Cardiac muscle cell (in vitro differentiated cells and primary cell): ENCODE measurements at regions not wholly inside any gene's neighbourhood (a gene's known extent, or its start where the extent isn't known, plus 50 kb on each side); places are given as distances from the start of the nearest gene placed in this dataset.

Experiments used
- DNase-seq, 2 donors: peaks; one replicate each; pipeline versions ENCODE4 v3.0.0 to v3.0.0-alpha.2; 2010 to 2017; ENCODE audit warnings: low read depth in 1 of 2, low spot score in 1 of 2
- H3K27ac ChIP-seq: fragments of 200-600 bp; sonication (generic); 2 replicates; pipeline ENCODE4 v1.5.1; 2016
- H3K27me3 ChIP-seq: fragments of 200-600 bp; sonication (generic); 2 replicates; pipeline ENCODE4 v1.6.0; 2016; ENCODE audit warnings: control low read depth
- H3K36me3 ChIP-seq: fragments of 200-600 bp; sonication (generic); 2 replicates; pipeline ENCODE4 v1.5.1; 2016; ENCODE audit warnings: control low read depth
- H3K4me1 ChIP-seq: fragments of 200-600 bp; sonication (generic); 2 replicates; pipeline ENCODE4 v1.8.1; 2017; ENCODE audit warnings: low read depth, mild to moderate bottlenecking, mixed run types
- H3K4me3 ChIP-seq: fragments of 200-600 bp; sonication (generic); 2 replicates; pipeline ENCODE4 v1.5.1; 2016; ENCODE audit warnings: mild to moderate bottlenecking
- H3K9me3 ChIP-seq: fragments of 200-600 bp; sonication (generic); 2 replicates; pipeline ENCODE4 v1.5.1; 2017; ENCODE audit warnings: low read depth, mild to moderate bottlenecking, control low read depth
- TF ChIP-seq, protein P1 (sequence below): IDR thresholded peaks from 2 replicates; pipeline ENCODE4 v1.5.1; 2012; ENCODE audit warnings: low read depth, mild to moderate bottlenecking, low read length

- no peak overlapping the region for H3K4me3 ChIP-seq
- no peaks in the 10 kb centered on the region for H3K4me1 ChIP-seq
- H3K9me3 ChIP-seq: no peaks in the 10 kb centered on the region
- no peak overlapping the region for H3K27ac ChIP-seq
- no peaks in the 10 kb centered on the region for H3K36me3 ChIP-seq
- no peak for DNase-seq
- TF ChIP-seq, protein P1, sequence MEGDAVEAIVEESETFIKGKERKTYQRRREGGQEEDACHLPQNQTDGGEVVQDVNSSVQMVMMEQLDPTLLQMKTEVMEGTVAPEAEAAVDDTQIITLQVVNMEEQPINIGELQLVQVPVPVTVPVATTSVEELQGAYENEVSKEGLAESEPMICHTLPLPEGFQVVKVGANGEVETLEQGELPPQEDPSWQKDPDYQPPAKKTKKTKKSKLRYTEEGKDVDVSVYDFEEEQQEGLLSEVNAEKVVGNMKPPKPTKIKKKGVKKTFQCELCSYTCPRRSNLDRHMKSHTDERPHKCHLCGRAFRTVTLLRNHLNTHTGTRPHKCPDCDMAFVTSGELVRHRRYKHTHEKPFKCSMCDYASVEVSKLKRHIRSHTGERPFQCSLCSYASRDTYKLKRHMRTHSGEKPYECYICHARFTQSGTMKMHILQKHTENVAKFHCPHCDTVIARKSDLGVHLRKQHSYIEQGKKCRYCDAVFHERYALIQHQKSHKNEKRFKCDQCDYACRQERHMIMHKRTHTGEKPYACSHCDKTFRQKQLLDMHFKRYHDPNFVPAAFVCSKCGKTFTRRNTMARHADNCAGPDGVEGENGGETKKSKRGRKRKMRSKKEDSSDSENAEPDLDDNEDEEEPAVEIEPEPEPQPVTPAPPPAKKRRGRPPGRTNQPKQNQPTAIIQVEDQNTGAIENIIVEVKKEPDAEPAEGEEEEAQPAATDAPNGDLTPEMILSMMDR: no peak
- no peaks in the 10 kb centered on the region for H3K27me3 ChIP-seq
These were observed 186.6 kb upstream of the DIO3 start for GRCh38 chr14:101374373-101375338.

GRCh38 chr14:101377069-101377468 is 184.2 kb upstream of the DIO3 start:
- Histone ChIP-seq H3K36me3 (no peaks in the 10 kb centered on the region), H3K4me3 (no peak overlapping the region), H3K4me1 (no peaks in the 10 kb centered on the region), H3K27ac (no peak overlapping the region), H3K9me3 (no peaks in the 10 kb centered on the region), H3K27me3 (no peaks in the 10 kb centered on the region)
- no peak for DNase-seq
- TF ChIP-seq, protein P1: no peak

DNA sequence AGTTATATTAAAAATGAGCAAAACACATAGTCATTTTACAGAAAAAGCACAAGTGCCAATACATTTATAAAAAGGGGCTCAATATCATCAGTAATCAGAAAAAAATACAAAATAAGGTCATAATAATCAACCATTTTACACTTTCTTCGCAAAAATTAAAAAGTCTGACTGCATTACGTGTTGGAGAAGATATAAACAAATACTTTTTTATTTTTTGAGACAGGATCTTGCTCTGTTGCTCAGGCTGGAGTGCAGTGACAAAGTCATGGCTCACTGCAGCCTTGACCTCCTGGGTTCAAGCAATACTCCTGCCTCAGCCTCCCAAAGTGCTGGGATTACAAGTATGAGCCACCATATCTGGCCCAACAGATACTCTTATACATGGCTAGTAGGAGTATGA is 181.5 kb upstream of the DIO3 start:
- DNase-seq: no peak
- no peaks in the 10 kb centered on the region for H3K4me1 ChIP-seq
- no peaks in the 10 kb centered on the region for H3K36me3 ChIP-seq
- no peak overlapping the region for H3K27ac ChIP-seq
- H3K4me3 ChIP-seq: no peak overlapping the region
- TF ChIP-seq, protein P1: no peak
- H3K9me3 ChIP-seq: no peaks in the 10 kb centered on the region
- H3K27me3 ChIP-seq: no peaks in the 10 kb centered on the region

GRCh38 chr14:101380512-101380911 is 180.8 kb upstream of the DIO3 start:
- Histone ChIP-seq H3K4me1 (no peaks in the 10 kb centered on the region), H3K4me3 (no peak overlapping the region), H3K27ac (no peak overlapping the region), H3K36me3 (no peaks in the 10 kb centered on the region), H3K27me3 (no peaks in the 10 kb centered on the region), H3K9me3 (no peaks in the 10 kb centered on the region)
- TF ChIP-seq, protein P1: no peak
- DNase-seq: no peak

DNA sequence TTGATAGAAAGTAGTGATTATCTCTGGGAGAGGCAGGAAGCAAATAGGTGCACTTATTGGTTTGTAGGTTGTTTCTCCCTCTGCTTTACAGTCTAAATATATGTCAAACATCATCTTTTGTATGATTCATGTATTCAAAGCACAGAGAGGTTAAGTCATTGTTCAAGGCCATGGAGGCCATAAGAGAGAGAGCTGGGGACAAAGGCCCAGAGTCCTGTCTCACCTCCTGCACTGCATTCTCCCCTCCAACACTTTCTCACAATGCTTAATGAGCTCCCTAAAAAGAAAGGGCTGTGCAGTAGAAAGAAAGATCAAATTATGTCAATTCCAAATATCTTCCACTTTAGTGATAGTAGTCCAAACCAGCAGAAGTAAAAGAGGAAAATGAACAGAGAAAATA is 180.4 kb upstream of the DIO3 start:
- Histone ChIP-seq H3K4me3 (no peak overlapping the region), H3K36me3 (no peaks in the 10 kb centered on the region), H3K27ac (no peak overlapping the region), H3K27me3 (no peaks in the 10 kb centered on the region), H3K4me1 (no peaks in the 10 kb centered on the region), H3K9me3 (no peaks in the 10 kb centered on the region)
- TF ChIP-seq, protein P1: no peak
- no peak for DNase-seq
